ENCODE measurements at regions not wholly inside any gene's neighbourhood (a gene's known extent, or its start where the extent isn't known, plus 50 kb on each side); places are given as distances from the start of the nearest gene placed in this dataset.

- no peak for ATAC-seq
- TF ChIP-seq TSHZ2 (CRISPR knock-in tag; IDR thresholded peaks at IDR 0.05) = no peak
- TF ChIP-seq ARNTL (CRISPR knock-in tag; IDR thresholded peaks at IDR 0.05; ENCODE audit: borderline replicate concordance, low read depth) = no peak
- no peak for TF ChIP-seq CSDC2 (CRISPR knock-in tag; IDR thresholded peaks at IDR 0.05)
- TF ChIP-seq TCF4 (CRISPR knock-in tag; IDR thresholded peaks at IDR 0.05; ENCODE audit: borderline replicate concordance) = no peak
- no peak for TF ChIP-seq PPARA (CRISPR knock-in tag; IDR thresholded peaks at IDR 0.05; ENCODE audit: borderline replicate concordance)
Measured at GRCh38 chr5:67416133-67416937, 219.7 kb upstream of the CD180 start.

- TF ChIP-seq ARNTL (CRISPR knock-in tag; IDR thresholded peaks at IDR 0.05; ENCODE audit: borderline replicate concordance, low read depth) (no peak), TOX (CRISPR knock-in tag; IDR thresholded peaks at IDR 0.05; ENCODE audit: borderline replicate concordance) (no peak), CSRNP3 (CRISPR knock-in tag; IDR thresholded peaks at IDR 0.05) (no peak), POU6F1 (CRISPR knock-in tag; IDR thresholded peaks at IDR 0.05; ENCODE audit: borderline replicate concordance, low read depth) (no peak), TCF4 (CRISPR knock-in tag; IDR thresholded peaks at IDR 0.05; ENCODE audit: borderline replicate concordance) (no peak), PATZ1 (CRISPR knock-in tag; IDR thresholded peaks at IDR 0.05; ENCODE audit: borderline replicate concordance) (no peak), ZNF565 (CRISPR knock-in tag; conservative IDR thresholded peaks at IDR 0.05; ENCODE audit: low read depth) (no peak), ZNF8 (CRISPR knock-in tag; IDR thresholded peaks at IDR 0.05) (no peak), OSR1 (CRISPR knock-in tag; IDR thresholded peaks at IDR 0.05) (no peak), GLIS3 (CRISPR knock-in tag; IDR thresholded peaks at IDR 0.05) (no peak), ZNF70 (CRISPR knock-in tag; IDR thresholded peaks at IDR 0.05) (no peak), PPARA (CRISPR knock-in tag; IDR thresholded peaks at IDR 0.05; ENCODE audit: borderline replicate concordance) (no peak), RARB (CRISPR knock-in tag; IDR thresholded peaks at IDR 0.05) (no peak), ZC3H10 (CRISPR knock-in tag; IDR thresholded peaks at IDR 0.05) (no peak), CREB5 (CRISPR knock-in tag; IDR thresholded peaks at IDR 0.05; ENCODE audit: low read depth) (no peak)
- ATAC-seq = no peak
Measured at GRCh38 chr5:67414712-67415111, 218.1 kb upstream of the CD180 start.

GRCh38 chr5:67413721-67414120, 217.1 kb upstream of the CD180 start:
- TF ChIP-seq ARNTL (CRISPR knock-in tag; IDR thresholded peaks at IDR 0.05; ENCODE audit: borderline replicate concordance, low read depth) (no peak), ISL1 (CRISPR knock-in tag; IDR thresholded peaks at IDR 0.05) (no peak), CSDC2 (CRISPR knock-in tag; IDR thresholded peaks at IDR 0.05) (no peak), ZFP3 (CRISPR knock-in tag; IDR thresholded peaks at IDR 0.05) (no peak), RARB (CRISPR knock-in tag; IDR thresholded peaks at IDR 0.05) (no peak), OSR1 (CRISPR knock-in tag; IDR thresholded peaks at IDR 0.05) (no peak), CSRNP3 (CRISPR knock-in tag; IDR thresholded peaks at IDR 0.05) (no peak)
- ATAC-seq = no peak

Measured in SK-N-SH treated with all-trans-retinoic acid at 6 μM for 48 hours (cell line).